SK-N-SH (cell line): ENCODE measurements at regions not wholly inside any gene's neighbourhood (a gene's known extent, or its start where the extent isn't known, plus 50 kb on each side); places are given as distances from the start of the nearest gene placed in this dataset.
A peak's percentile ranks its signal among the peaks of the same experiment; 100 is the strongest.

ENCODE experiments used
- CTCF ChIA-PET: fragments of 300-600, 350-600 bp; formaldehyde crosslinking; extraction: SDS; loops from one replicate; lab custom pipeline; 2021; lab: Yijun Ruan, JAX
- POLR2A ChIA-PET: fragments of 350-600 bp; sonication (Branson Sonifier 250); formaldehyde crosslinking; extraction: SDS; loops from one replicate; lab custom pipeline; 2020; ENCODE audit warnings: antibody characterized with exemption, inconsistent platforms; lab: Yijun Ruan, JAX
- DNase-seq: peaks from one replicate; pipeline ENCODE4 v3.0.0; 2012
- H2AFZ ChIP-seq: fragments of 200-600 bp; sonication (generic); 2 replicates; pipeline ENCODE4 v1.8.1; 2016; ENCODE audit warnings: antibody characterized with exemption, mild to moderate bottlenecking, low read depth
- H3F3A ChIP-seq: fragments of 200-600 bp; sonication (generic); replicated peaks from 2 replicates; pipeline ENCODE3; 2016; ENCODE audit warnings: antibody characterized with exemption, mild to moderate bottlenecking; ENCODE audit not compliant: insufficient read depth
- H3K27ac ChIP-seq, 2 experiments: fragments of 200-500 bp in 1 of 2; fragments of 200-600 bp in 1 of 2; sonication (Bioruptor generic) in 1 of 2; sonication (generic), shearing (Covaris generic) in 1 of 2; 2 replicates each; pipeline versions ENCODE4 v1.5.1 to v1.6.1; 2014 to 2016; ENCODE audit warnings: low read depth in 2 of 2, inconsistent platforms in 1 of 2, low read length in 1 of 2, mild to moderate bottlenecking in 1 of 2, mixed read lengths in 1 of 2
- H3K27me3 ChIP-seq: fragments of 200-600 bp; sonication (generic), shearing (Covaris generic); 2 replicates; pipeline ENCODE4 v1.6.1; 2016; ENCODE audit warnings: mixed run types; ENCODE audit not compliant: insufficient read depth
- H3K36me3 ChIP-seq, 2 experiments: fragments of 200-500 bp in 1 of 2; fragments of 200-600 bp in 1 of 2; sonication (Bioruptor generic) in 1 of 2; sonication (generic) in 1 of 2; replicated peaks in 1 of 2; 2 replicates each; pipeline versions ENCODE3 to v1.5.1; 2014 to 2016; ENCODE audit warnings: low read length in 1 of 2, mild to moderate bottlenecking in 1 of 2; ENCODE audit not compliant: insufficient read depth in 2 of 2, control insufficient read depth in 1 of 2
- H3K4me1 ChIP-seq, 2 experiments: fragments of 200-500 bp in 1 of 2; fragments of 200-600 bp in 1 of 2; sonication (Bioruptor generic) in 1 of 2; sonication (generic), shearing (Covaris generic) in 1 of 2; 2 replicates each; pipeline versions ENCODE4 v1.5.1 to v1.6.1; 2014 to 2016; ENCODE audit warnings: low read depth in 1 of 2, low read length in 1 of 2, mixed run types in 1 of 2; ENCODE audit not compliant: insufficient read depth in 2 of 2, control insufficient read depth in 1 of 2
- H3K4me2 ChIP-seq: fragments of 200-600 bp; sonication (generic), shearing (Covaris generic); 2 replicates; pipeline ENCODE4 v1.6.1; 2017; ENCODE audit warnings: mixed run types
- H3K4me3 ChIP-seq, 2 experiments: fragments of 200-500 bp in 1 of 2; fragments of 200-600 bp in 1 of 2; sonication (Bioruptor generic) in 1 of 2; sonication (generic), shearing (Covaris generic) in 1 of 2; 2 replicates each; pipeline versions ENCODE4 v1.5.1 to v1.8.1; 2014 to 2016; ENCODE audit warnings: low read depth in 2 of 2, inconsistent platforms in 1 of 2, low read length in 1 of 2, mild to moderate bottlenecking in 1 of 2, mixed read lengths in 1 of 2, moderate library complexity in 1 of 2
- H3K79me2 ChIP-seq: fragments of 200-600 bp; sonication (generic); 2 replicates; pipeline ENCODE4 v1.8.1; 2017; ENCODE audit warnings: mild to moderate bottlenecking; ENCODE audit not compliant: insufficient read depth
- H3K9ac ChIP-seq: fragments of 200-600 bp; sonication (generic); 2 replicates; pipeline ENCODE4 v1.6.1; 2017; ENCODE audit warnings: mixed run types
- H3K9me2 ChIP-seq: fragments of 200-600 bp; sonication (generic); 2 replicates; pipeline ENCODE4 v1.6.1; 2017; ENCODE audit warnings: mixed run types
- H3K9me3 ChIP-seq: fragments of 200-600 bp; sonication (generic); 2 replicates; pipeline ENCODE4 v1.6.1; 2017; ENCODE audit warnings: mixed run types, mild to moderate bottlenecking, moderate library complexity
- H4K20me1 ChIP-seq: fragments of 200-600 bp; sonication (generic); 2 replicates; pipeline ENCODE4 v1.6.1; 2017; ENCODE audit warnings: mild to moderate bottlenecking, mixed run types; ENCODE audit not compliant: insufficient read depth
- CHD2 ChIP-seq: fragments of 150-350 bp; IDR thresholded peaks from 2 replicates; pipeline ENCODE4 v1.6.1; 2018; ENCODE audit warnings: low read length; ENCODE audit not compliant: partially characterized antibody
- ELF1 ChIP-seq: IDR thresholded peaks from 2 replicates; pipeline ENCODE4 v1.4.0; 2012
- EP300 ChIP-seq, 2 experiments: IDR thresholded peaks; 2 replicates each; pipeline versions ENCODE4 v1.4.0 to v1.6.1; 2012; ENCODE audit warnings: borderline replicate concordance in 1 of 2, low read depth in 1 of 2, low read length in 1 of 2
- EZH2phosphoT487 ChIP-seq: fragments of 200-600 bp; sonication (generic); IDR thresholded peaks from 2 replicates; pipeline ENCODE4 v1.6.1; 2017; ENCODE audit warnings: low read depth, mixed run types, mild to moderate bottlenecking, antibody characterized with exemption, moderate library complexity, borderline replicate concordance
- FOSL2 ChIP-seq: IDR thresholded peaks from 2 replicates; pipeline ENCODE4 v1.4.0; 2012; ENCODE audit warnings: low read depth, mild to moderate bottlenecking, moderate library complexity, borderline replicate concordance
- FOXJ3 ChIP-seq: sonication (generic); formaldehyde crosslinking; IDR thresholded peaks from 2 replicates; pipeline ENCODE4 v1.5.1; 2020; ENCODE audit warnings: mild to moderate bottlenecking, missing genetic modification reagents
- FOXM1 ChIP-seq: IDR thresholded peaks from 2 replicates; pipeline ENCODE4 v1.4.0; 2012; ENCODE audit warnings: low read depth, mild to moderate bottlenecking
- GATA2 ChIP-seq: sonication (generic); formaldehyde crosslinking; IDR thresholded peaks from 2 replicates; pipeline ENCODE4 v1.5.0; 2020; ENCODE audit warnings: mild to moderate bottlenecking, missing genetic modification reagents
- JUND ChIP-seq: IDR thresholded peaks from 2 replicates; pipeline ENCODE4 v1.4.0; 2012
- MXI1 ChIP-seq: IDR thresholded peaks from 2 replicates; pipeline ENCODE4 v1.6.1; 2012; ENCODE audit warnings: mild to moderate bottlenecking, low read depth, low read length, improper control_type of control experiment
- NFIC ChIP-seq: IDR thresholded peaks from 2 replicates; pipeline ENCODE4 v1.4.0; 2012; ENCODE audit warnings: borderline replicate concordance
- NRF1 ChIP-seq: IDR thresholded peaks from 2 replicates; pipeline ENCODE4 v1.6.1; 2012; ENCODE audit warnings: low read depth, mild to moderate bottlenecking, low read length
- RAD21 ChIP-seq: IDR thresholded peaks from 2 replicates; pipeline ENCODE4 v1.6.1; 2012; ENCODE audit warnings: mild to moderate bottlenecking, low read length
- RCOR1 ChIP-seq: fragments of 150-350 bp; IDR thresholded peaks from 2 replicates; pipeline ENCODE4 v1.6.1; 2017; ENCODE audit warnings: antibody characterized with exemption, low read length
- RFX5 ChIP-seq: IDR thresholded peaks from 2 replicates; pipeline ENCODE4 v1.6.1; 2012; ENCODE audit warnings: mild to moderate bottlenecking, improper control_type of control experiment, low read length
- RXRA ChIP-seq: IDR thresholded peaks from 2 replicates; pipeline ENCODE4 v1.4.0; 2012; ENCODE audit warnings: low read depth, mild to moderate bottlenecking, borderline replicate concordance
- SMC3 ChIP-seq: IDR thresholded peaks from 2 replicates; pipeline ENCODE4 v1.6.1; 2012; ENCODE audit warnings: low read depth, low read length, improper control_type of control experiment
- TF ChIP-seq, protein P1 (sequence below): IDR thresholded peaks from 2 replicates; pipeline ENCODE4 v1.4.0; 2012; ENCODE audit warnings: low read depth, borderline replicate concordance
- TF ChIP-seq, protein P2 (sequence below): IDR thresholded peaks from 2 replicates; pipeline ENCODE4; 2012
- TF ChIP-seq, protein P3 (sequence below): IDR thresholded peaks from 2 replicates; pipeline ENCODE4 v1.4.0; 2012; ENCODE audit warnings: low read depth, borderline replicate concordance
- TF ChIP-seq, protein P4 (sequence below): IDR thresholded peaks from 2 replicates; pipeline ENCODE4 v1.6.1; 2012; ENCODE audit warnings: mild to moderate bottlenecking, low read depth, low read length, moderate library complexity
- TF ChIP-seq, protein P5 (sequence below): fragments of 150-350 bp; IDR thresholded peaks from 2 replicates; pipeline ENCODE4 v1.6.1; 2016; ENCODE audit warnings: mild to moderate bottlenecking, low read depth, low read length

DNA sequence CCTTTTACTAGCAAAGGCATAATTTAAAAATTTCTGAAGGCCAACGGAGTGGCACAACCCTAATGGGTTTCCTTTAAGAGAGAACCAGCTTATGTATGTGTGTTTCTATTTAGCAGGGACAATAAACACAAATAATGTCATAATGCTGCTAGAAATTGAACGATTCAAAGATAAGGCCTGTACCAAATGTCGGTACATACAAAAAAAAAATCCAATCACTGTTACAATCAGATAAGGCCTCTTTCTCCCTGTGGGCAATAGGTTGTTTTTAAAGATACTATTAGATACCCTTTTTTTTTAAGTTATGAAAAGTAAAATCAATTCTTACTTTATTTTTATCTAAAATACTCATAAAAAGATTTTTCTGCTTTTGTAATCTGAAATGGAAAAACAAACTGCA, 821.0 kb downstream of the PRELID2 start (continued):
- no peak for TF ChIP-seq FOXM1
- no peak for TF ChIP-seq RFX5
- peak; percentile 66 for TF ChIP-seq GATA2
- TF ChIP-seq NFIC = no peak
- TF ChIP-seq EP300 (IDR thresholded peaks at IDR 0.05; ENCODE audit: borderline replicate concordance in 1 of 2, low read depth in 1 of 2, low read length in 1 of 2) = peak in 1 of 2 experiments; percentile 48; a peak in 1 of 4 replicates
- no peak for TF ChIP-seq EZH2phosphoT487

DNA sequence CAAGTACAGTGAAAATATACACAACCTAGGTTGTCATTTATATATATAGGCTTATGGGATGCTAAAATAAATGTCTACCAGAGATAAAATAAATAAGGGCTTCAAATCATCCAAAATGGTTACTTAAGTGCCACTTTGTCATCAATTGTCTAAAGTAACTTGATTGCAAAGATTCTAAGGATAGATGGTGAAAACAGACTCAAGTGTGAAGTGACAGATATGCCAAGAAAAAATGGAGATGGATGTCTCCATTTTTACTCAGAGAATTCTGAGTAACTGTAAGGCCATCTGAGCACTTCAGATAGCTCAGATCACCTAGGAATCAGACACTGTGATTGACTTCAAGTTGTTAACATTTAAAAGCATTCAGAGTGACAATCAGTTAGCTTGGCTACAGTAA, 824.3 kb downstream of the PRELID2 start:
- Histone ChIP-seq H3K4me2 (no peak overlapping the region), H3K27me3 (no peaks in the 10 kb centered on the region), H3K9me2 (no peaks in the 10 kb centered on the region), H3K36me3 (no peaks in the 10 kb centered on the region), H2AFZ (no peak overlapping the region), H3K9ac (no peak overlapping the region), H3F3A (no peaks in the 10 kb centered on the region), H3K9me3 (no peaks in the 10 kb centered on the region), H3K4me1 (no peaks in the 10 kb centered on the region; a peak in 1 of 4 replicates), H3K4me3 (no peak overlapping the region), H3K79me2 (no peaks in the 10 kb centered on the region), H4K20me1 (no peaks in the 10 kb centered on the region), H3K27ac (no peak overlapping the region)
- ChIA-PET POLR2A (no interaction called here), CTCF (no interaction called here)
- no peak for TF ChIP-seq FOSL2
- TF ChIP-seq, protein P1, sequence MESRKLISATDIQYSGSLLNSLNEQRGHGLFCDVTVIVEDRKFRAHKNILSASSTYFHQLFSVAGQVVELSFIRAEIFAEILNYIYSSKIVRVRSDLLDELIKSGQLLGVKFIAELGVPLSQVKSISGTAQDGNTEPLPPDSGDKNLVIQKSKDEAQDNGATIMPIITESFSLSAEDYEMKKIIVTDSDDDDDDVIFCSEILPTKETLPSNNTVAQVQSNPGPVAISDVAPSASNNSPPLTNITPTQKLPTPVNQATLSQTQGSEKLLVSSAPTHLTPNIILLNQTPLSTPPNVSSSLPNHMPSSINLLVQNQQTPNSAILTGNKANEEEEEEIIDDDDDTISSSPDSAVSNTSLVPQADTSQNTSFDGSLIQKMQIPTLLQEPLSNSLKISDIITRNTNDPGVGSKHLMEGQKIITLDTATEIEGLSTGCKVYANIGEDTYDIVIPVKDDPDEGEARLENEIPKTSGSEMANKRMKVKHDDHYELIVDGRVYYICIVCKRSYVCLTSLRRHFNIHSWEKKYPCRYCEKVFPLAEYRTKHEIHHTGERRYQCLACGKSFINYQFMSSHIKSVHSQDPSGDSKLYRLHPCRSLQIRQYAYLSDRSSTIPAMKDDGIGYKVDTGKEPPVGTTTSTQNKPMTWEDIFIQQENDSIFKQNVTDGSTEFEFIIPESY = no peak
- TF ChIP-seq, protein P2, sequence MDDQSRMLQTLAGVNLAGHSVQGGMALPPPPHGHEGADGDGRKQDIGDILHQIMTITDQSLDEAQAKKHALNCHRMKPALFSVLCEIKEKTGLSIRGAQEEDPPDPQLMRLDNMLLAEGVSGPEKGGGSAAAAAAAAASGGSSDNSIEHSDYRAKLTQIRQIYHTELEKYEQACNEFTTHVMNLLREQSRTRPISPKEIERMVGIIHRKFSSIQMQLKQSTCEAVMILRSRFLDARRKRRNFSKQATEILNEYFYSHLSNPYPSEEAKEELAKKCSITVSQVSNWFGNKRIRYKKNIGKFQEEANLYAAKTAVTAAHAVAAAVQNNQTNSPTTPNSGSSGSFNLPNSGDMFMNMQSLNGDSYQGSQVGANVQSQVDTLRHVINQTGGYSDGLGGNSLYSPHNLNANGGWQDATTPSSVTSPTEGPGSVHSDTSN = no peak
- TF ChIP-seq RCOR1 = no peak
- TF ChIP-seq MXI1 = no peak
- TF ChIP-seq RAD21 = no peak
- TF ChIP-seq NRF1 = no peak
- TF ChIP-seq ELF1 = no peak
- TF ChIP-seq, protein P3, sequence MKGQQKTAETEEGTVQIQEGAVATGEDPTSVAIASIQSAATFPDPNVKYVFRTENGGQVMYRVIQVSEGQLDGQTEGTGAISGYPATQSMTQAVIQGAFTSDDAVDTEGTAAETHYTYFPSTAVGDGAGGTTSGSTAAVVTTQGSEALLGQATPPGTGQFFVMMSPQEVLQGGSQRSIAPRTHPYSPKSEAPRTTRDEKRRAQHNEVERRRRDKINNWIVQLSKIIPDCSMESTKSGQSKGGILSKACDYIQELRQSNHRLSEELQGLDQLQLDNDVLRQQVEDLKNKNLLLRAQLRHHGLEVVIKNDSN = no peak
- TF ChIP-seq CHD2 = no peak
- TF ChIP-seq FOXJ3 (CRISPR knock-in tag) = no peak
- no peak for TF ChIP-seq EP300 (IDR thresholded peaks at IDR 0.05; ENCODE audit: borderline replicate concordance in 1 of 2, low read depth in 1 of 2, low read length in 1 of 2)
- TF ChIP-seq SMC3 = no peak
- TF ChIP-seq RXRA = no peak
- TF ChIP-seq, protein P4, sequence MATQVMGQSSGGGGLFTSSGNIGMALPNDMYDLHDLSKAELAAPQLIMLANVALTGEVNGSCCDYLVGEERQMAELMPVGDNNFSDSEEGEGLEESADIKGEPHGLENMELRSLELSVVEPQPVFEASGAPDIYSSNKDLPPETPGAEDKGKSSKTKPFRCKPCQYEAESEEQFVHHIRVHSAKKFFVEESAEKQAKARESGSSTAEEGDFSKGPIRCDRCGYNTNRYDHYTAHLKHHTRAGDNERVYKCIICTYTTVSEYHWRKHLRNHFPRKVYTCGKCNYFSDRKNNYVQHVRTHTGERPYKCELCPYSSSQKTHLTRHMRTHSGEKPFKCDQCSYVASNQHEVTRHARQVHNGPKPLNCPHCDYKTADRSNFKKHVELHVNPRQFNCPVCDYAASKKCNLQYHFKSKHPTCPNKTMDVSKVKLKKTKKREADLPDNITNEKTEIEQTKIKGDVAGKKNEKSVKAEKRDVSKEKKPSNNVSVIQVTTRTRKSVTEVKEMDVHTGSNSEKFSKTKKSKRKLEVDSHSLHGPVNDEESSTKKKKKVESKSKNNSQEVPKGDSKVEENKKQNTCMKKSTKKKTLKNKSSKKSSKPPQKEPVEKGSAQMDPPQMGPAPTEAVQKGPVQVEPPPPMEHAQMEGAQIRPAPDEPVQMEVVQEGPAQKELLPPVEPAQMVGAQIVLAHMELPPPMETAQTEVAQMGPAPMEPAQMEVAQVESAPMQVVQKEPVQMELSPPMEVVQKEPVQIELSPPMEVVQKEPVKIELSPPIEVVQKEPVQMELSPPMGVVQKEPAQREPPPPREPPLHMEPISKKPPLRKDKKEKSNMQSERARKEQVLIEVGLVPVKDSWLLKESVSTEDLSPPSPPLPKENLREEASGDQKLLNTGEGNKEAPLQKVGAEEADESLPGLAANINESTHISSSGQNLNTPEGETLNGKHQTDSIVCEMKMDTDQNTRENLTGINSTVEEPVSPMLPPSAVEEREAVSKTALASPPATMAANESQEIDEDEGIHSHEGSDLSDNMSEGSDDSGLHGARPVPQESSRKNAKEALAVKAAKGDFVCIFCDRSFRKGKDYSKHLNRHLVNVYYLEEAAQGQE = no peak
- TF ChIP-seq, protein P5, sequence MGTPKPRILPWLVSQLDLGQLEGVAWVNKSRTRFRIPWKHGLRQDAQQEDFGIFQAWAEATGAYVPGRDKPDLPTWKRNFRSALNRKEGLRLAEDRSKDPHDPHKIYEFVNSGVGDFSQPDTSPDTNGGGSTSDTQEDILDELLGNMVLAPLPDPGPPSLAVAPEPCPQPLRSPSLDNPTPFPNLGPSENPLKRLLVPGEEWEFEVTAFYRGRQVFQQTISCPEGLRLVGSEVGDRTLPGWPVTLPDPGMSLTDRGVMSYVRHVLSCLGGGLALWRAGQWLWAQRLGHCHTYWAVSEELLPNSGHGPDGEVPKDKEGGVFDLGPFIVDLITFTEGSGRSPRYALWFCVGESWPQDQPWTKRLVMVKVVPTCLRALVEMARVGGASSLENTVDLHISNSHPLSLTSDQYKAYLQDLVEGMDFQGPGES = no peak
- no peak for TF ChIP-seq JUND
- no peak for TF ChIP-seq EZH2phosphoT487
- DNase-seq = no peak
